Naive thymus-derived CD4-positive, alpha-beta T cell (primary cell): ENCODE measurements at regions not wholly inside any gene's neighbourhood (a gene's known extent, or its start where the extent isn't known, plus 50 kb on each side); places are given as distances from the start of the nearest gene placed in this dataset.

Experiments used
- ATAC-seq: fragments of 150-1000 bp; cut with Tn5 transposase; 2 replicates; pipeline ENCODE4 v1.10.0; 2021; ENCODE audit warnings: mild to moderate bottlenecking, moderate library complexity
- CTCF ChIA-PET: fragments of 350-600 bp; sonication (Branson Sonifier 250); formaldehyde crosslinking; loops from one replicate; lab custom pipeline; 2021; ENCODE audit warnings: antibody characterized with exemption; lab: Charles Lee
- POLR2A ChIA-PET: fragments of 350-600 bp; sonication (Branson Sonifier 250); formaldehyde crosslinking; loops from one replicate; lab custom pipeline; 2021; ENCODE audit warnings: antibody characterized with exemption, inconsistent platforms; lab: Charles Lee
- DNase-seq, 9 donors: peaks; one replicate each; pipeline versions ENCODE4 v3.0.0 to v3.0.0-alpha.2; 2020 to 2022; ENCODE audit warnings: mixed read lengths in 1 of 9
- H3K27ac ChIP-seq: one replicate; pipeline ENCODE4 v1.7.0; 2013; ENCODE audit warnings: mild to moderate bottlenecking, low read depth, low read length, moderate library complexity
- H3K27me3 ChIP-seq, 2 donors: one replicate each; pipeline ENCODE4 v1.7.0; 2013; ENCODE audit warnings: low read length in 2 of 2, mild to moderate bottlenecking in 2 of 2, moderate library complexity in 2 of 2; ENCODE audit not compliant: control insufficient read depth in 2 of 2, insufficient read depth in 2 of 2
- H3K36me3 ChIP-seq, 3 experiments: 1 replicate in 2 of 3; 2 replicates in 1 of 3; pipeline ENCODE4 v1.7.0; 2013; ENCODE audit warnings: low read length in 3 of 3, mild to moderate bottlenecking in 3 of 3, moderate library complexity in 1 of 3; ENCODE audit not compliant: insufficient read depth in 3 of 3, control insufficient read depth in 2 of 3
- H3K4me1 ChIP-seq, 2 donors: one replicate each; pipeline ENCODE4 v1.7.0; 2013; ENCODE audit warnings: low read length in 2 of 2, mild to moderate bottlenecking in 2 of 2, moderate library complexity in 1 of 2; ENCODE audit not compliant: control insufficient read depth in 2 of 2, insufficient read depth in 2 of 2
- H3K4me3 ChIP-seq: 2 replicates; pipeline ENCODE4 v1.7.0; 2013; ENCODE audit warnings: mild to moderate bottlenecking, low read length
- H3K9me3 ChIP-seq, 3 experiments: 1 replicate in 2 of 3; 2 replicates in 1 of 3; pipeline ENCODE4 v1.7.0; 2013; ENCODE audit warnings: low read length in 3 of 3; ENCODE audit not compliant: control insufficient read depth in 2 of 3
- H3K27ac Mint-ChIP-seq, 9 donors: one replicate each; pipeline ENCODE4 v1.8.0; 2020 to 2022; ENCODE audit warnings: mixed read lengths in 9 of 9, mild to moderate bottlenecking in 8 of 9, moderate library complexity in 5 of 9, inconsistent platforms in 2 of 9
- H3K27me3 Mint-ChIP-seq, 5 donors: one replicate each; pipeline ENCODE4 v1.8.0; 2021 to 2022; ENCODE audit warnings: mixed read lengths in 5 of 5, mild to moderate bottlenecking in 1 of 5
- H3K36me3 Mint-ChIP-seq, 5 donors: one replicate each; pipeline ENCODE4 v1.8.0; 2020 to 2022; ENCODE audit warnings: mixed read lengths in 5 of 5, mild to moderate bottlenecking in 3 of 5, inconsistent platforms in 1 of 5
- H3K4me1 Mint-ChIP-seq, 7 donors: one replicate each; pipeline ENCODE4 v1.8.0; 2020 to 2022; ENCODE audit warnings: mixed read lengths in 7 of 7, mild to moderate bottlenecking in 3 of 7, inconsistent platforms in 1 of 7
- H3K4me3 Mint-ChIP-seq, 10 donors: one replicate each; pipeline ENCODE4 v1.8.0; 2020 to 2022; ENCODE audit warnings: mild to moderate bottlenecking in 10 of 10, mixed read lengths in 10 of 10, moderate library complexity in 6 of 10, inconsistent platforms in 2 of 10
- H3K9me3 Mint-ChIP-seq, 11 donors: one replicate each; pipeline ENCODE4 v1.8.0; 2020 to 2022; ENCODE audit warnings: mixed read lengths in 11 of 11, mild to moderate bottlenecking in 4 of 11, inconsistent platforms in 1 of 11, moderate library complexity in 1 of 11
- intact Hi-C, 2 donors: fragments of 100-400 bp; cut with micrococcal nuclease; formaldehyde crosslinking; loops; one replicate each; pipeline ENCODE4 v1.15.1; 2023

DNA sequence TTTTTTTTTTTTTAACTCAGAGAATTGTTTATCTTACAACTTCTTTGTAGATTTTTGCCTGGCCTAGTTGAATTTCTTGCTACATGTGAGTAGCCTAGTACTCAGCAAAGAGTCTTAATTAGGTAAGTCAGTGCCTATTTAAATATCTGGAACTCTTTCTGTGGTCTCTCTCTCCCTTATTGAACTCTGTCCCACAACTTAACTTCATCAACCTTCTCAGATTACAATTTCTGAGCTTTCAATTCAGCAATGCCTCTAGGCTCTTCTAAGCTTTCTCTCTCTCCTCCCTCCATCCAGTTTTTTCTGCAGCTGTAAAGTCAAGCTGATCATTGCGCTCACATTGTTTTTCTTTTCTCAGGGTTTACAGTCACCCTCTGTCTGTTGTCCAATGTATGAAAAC lies 517.6 kb upstream of the ROBO1 start:
- intact Hi-C loops: no loop called here
- no peaks in the 10 kb centered on the region for H3K27me3 Mint-ChIP-seq
- H3K27ac ChIP-seq: no peak overlapping the region
- no peak overlapping the region for H3K4me3 Mint-ChIP-seq
- H3K36me3 ChIP-seq: no peaks in the 10 kb centered on the region
- no peak overlapping the region for H3K4me3 ChIP-seq
- no peaks in the 10 kb centered on the region for H3K27me3 ChIP-seq
- H3K4me1 Mint-ChIP-seq: no peaks in the 10 kb centered on the region
- peaks cover 2 to 24% (median 5%) of the 10 kb centered on the region in 11 donors for H3K9me3 Mint-ChIP-seq
- POLR2A ChIA-PET: no interaction called here
- no peaks in the 10 kb centered on the region for H3K36me3 Mint-ChIP-seq
- ATAC-seq (no peak), DNase-seq (no peak)
- H3K9me3 ChIP-seq: no peaks in the 10 kb centered on the region
- H3K27ac Mint-ChIP-seq: no peak overlapping the region
- CTCF ChIA-PET: no interaction called here
- no peaks in the 10 kb centered on the region for H3K4me1 ChIP-seq

GRCh38 chr3:80283783-80284182 lies 516.0 kb upstream of the ROBO1 start:
- H3K4me1 Mint-ChIP-seq: no peaks in the 10 kb centered on the region
- no peak for ATAC-seq
- DNase-seq: no peak
- H3K27ac Mint-ChIP-seq: no peak overlapping the region
- H3K9me3 Mint-ChIP-seq: peaks cover 2 to 33% (median 5%) of the 10 kb centered on the region in 11 donors
- H3K27me3 ChIP-seq: no peaks in the 10 kb centered on the region
- no peaks in the 10 kb centered on the region for H3K9me3 ChIP-seq
- no peak overlapping the region for H3K4me3 Mint-ChIP-seq
- H3K27ac ChIP-seq: no peak overlapping the region
- H3K36me3 Mint-ChIP-seq: no peaks in the 10 kb centered on the region
- no peaks in the 10 kb centered on the region for H3K27me3 Mint-ChIP-seq
- H3K4me3 ChIP-seq: no peak overlapping the region
- ChIA-PET POLR2A (no interaction called here), CTCF (no interaction called here)
- no peaks in the 10 kb centered on the region for H3K36me3 ChIP-seq
- intact Hi-C loops: no loop called here
- no peaks in the 10 kb centered on the region for H3K4me1 ChIP-seq

GRCh38 chr3:80278056-80278455 lies 510.3 kb upstream of the ROBO1 start:
- no peak for ATAC-seq
- Histone ChIP-seq H3K4me3 (no peak overlapping the region), H3K27me3 (no peaks in the 10 kb centered on the region), H3K9me3 (no peaks in the 10 kb centered on the region), H3K4me1 (no peaks in the 10 kb centered on the region), H3K36me3 (no peaks in the 10 kb centered on the region), H3K27ac (no peak overlapping the region)
- no peak for DNase-seq
- no peak overlapping the region for H3K4me3 Mint-ChIP-seq
- H3K27me3 Mint-ChIP-seq: no peaks in the 10 kb centered on the region
- H3K36me3 Mint-ChIP-seq: no peaks in the 10 kb centered on the region
- intact Hi-C loops: no loop called here
- no peak overlapping the region for H3K27ac Mint-ChIP-seq
- POLR2A ChIA-PET: no interaction called here
- H3K9me3 Mint-ChIP-seq: peaks cover 0 to 28% (median 6%) of the 10 kb centered on the region in 11 donors
- H3K4me1 Mint-ChIP-seq: no peaks in the 10 kb centered on the region
- CTCF ChIA-PET: no interaction called here

DNA sequence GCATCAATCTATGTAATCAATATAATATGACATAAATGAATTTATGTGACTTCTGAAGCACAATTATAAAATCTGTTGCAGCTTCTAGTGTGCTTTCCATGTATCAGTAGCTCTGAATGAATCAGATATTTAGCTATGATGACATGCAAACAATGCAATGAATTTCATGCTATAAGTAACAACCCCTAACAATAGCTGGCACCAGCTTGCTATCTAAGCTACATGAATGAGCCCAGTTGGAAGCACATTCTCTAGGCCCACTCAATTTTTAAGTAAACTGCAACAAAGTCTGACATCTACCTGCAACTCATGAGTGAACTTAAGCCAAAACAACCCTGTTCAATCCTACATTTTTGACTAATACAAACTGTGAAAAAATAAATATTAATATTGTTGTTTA lies 507.3 kb upstream of the ROBO1 start:
- POLR2A ChIA-PET: no interaction called here
- CTCF ChIA-PET: no interaction called here
- no peaks in the 10 kb centered on the region for H3K4me1 ChIP-seq

GRCh38 chr3:80263260-80263659 lies 495.5 kb upstream of the ROBO1 start:
- intact Hi-C loops: no loop called here
- no peaks in the 10 kb centered on the region for H3K27me3 Mint-ChIP-seq
- no peaks in the 10 kb centered on the region for H3K36me3 Mint-ChIP-seq
- Histone ChIP-seq H3K4me3 (no peak overlapping the region), H3K9me3 (no peaks in the 10 kb centered on the region), H3K27ac (no peak overlapping the region), H3K4me1 (no peaks in the 10 kb centered on the region), H3K36me3 (no peaks in the 10 kb centered on the region), H3K27me3 (no peaks in the 10 kb centered on the region)
- ATAC-seq: no peak
- ChIA-PET CTCF (no interaction called here), POLR2A (no interaction called here)
- no peak overlapping the region for H3K4me3 Mint-ChIP-seq
- no peaks in the 10 kb centered on the region for H3K4me1 Mint-ChIP-seq
- H3K9me3 Mint-ChIP-seq: peaks cover 0 to 23% (median 6%) of the 10 kb centered on the region in 11 donors
- no peak overlapping the region for H3K27ac Mint-ChIP-seq
- DNase-seq: no peak

More for the DNA sequence above, 507.3 kb upstream of the ROBO1 start:
- no peaks in the 10 kb centered on the region for H3K27me3 ChIP-seq
- Mint-ChIP-seq H3K4me3 (no peak overlapping the region), H3K27ac (no peak overlapping the region), H3K9me3 (peaks cover 0 to 23% (median 9%) of the 10 kb centered on the region in 11 donors), H3K4me1 (no peaks in the 10 kb centered on the region), H3K27me3 (no peaks in the 10 kb centered on the region), H3K36me3 (no peaks in the 10 kb centered on the region)
- H3K9me3 ChIP-seq: no peaks in the 10 kb centered on the region
- no peak overlapping the region for H3K4me3 ChIP-seq
- DNase-seq: no peak
- H3K36me3 ChIP-seq: no peaks in the 10 kb centered on the region
- no peak for ATAC-seq
- intact Hi-C loops: no loop called here
- no peak overlapping the region for H3K27ac ChIP-seq

DNA sequence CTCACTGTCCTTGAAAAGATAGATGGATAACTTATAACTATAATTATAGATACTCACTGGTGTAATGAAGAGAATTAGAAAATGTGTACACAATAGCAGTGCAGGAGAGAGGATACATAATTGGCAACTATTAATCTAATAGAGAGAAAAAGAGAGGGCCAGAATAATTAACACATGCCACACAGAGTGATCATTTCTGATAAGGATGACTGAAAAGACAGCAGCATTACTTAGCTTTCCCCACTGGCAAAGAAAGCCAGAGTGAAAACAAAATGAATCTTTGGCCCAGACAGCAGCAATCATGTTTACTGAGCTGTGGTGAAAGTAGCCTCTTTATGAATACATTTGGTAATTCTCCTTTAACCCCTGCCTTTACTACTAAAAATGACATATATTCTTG lies 493.3 kb upstream of the ROBO1 start:
- H3K36me3 ChIP-seq: no peaks in the 10 kb centered on the region
- intact Hi-C loops: no loop called here
- Mint-ChIP-seq H3K9me3 (peaks cover 2 to 26% (median 7%) of the 10 kb centered on the region in 11 donors), H3K36me3 (no peaks in the 10 kb centered on the region), H3K4me3 (no peak overlapping the region), H3K27ac (no peak overlapping the region), H3K4me1 (no peaks in the 10 kb centered on the region), H3K27me3 (no peaks in the 10 kb centered on the region)
- ChIA-PET CTCF (no interaction called here), POLR2A (no interaction called here)
- no peaks in the 10 kb centered on the region for H3K27me3 ChIP-seq
- H3K4me1 ChIP-seq: no peaks in the 10 kb centered on the region
- H3K9me3 ChIP-seq: no peaks in the 10 kb centered on the region
- no peak for DNase-seq
- H3K4me3 ChIP-seq: no peak overlapping the region
- no peak overlapping the region for H3K27ac ChIP-seq
- no peak for ATAC-seq

- Mint-ChIP-seq H3K4me3 (no peak overlapping the region), H3K9me3 (peaks cover 0 to 17% (median 6%) of the 10 kb centered on the region in 11 donors), H3K36me3 (no peaks in the 10 kb centered on the region), H3K4me1 (no peaks in the 10 kb centered on the region), H3K27me3 (no peaks in the 10 kb centered on the region), H3K27ac (no peak overlapping the region)
- ATAC-seq (no peak), DNase-seq (no peak)
- ChIA-PET POLR2A (no interaction called here), CTCF (no interaction called here)
- Histone ChIP-seq H3K4me1 (no peaks in the 10 kb centered on the region), H3K27me3 (no peaks in the 10 kb centered on the region), H3K9me3 (no peaks in the 10 kb centered on the region), H3K36me3 (no peaks in the 10 kb centered on the region), H3K27ac (no peak overlapping the region), H3K4me3 (no peak overlapping the region)
- intact Hi-C loops: no loop called here
These were observed 491.9 kb upstream of the ROBO1 start for GRCh38 chr3:80259736-80260135.
